DMS53 treated with DMSO at 0.1 percent for 48 hours (cell line): ENCODE measurements at regions not wholly inside any gene's neighbourhood (a gene's known extent, or its start where the extent isn't known, plus 50 kb on each side); places are given as distances from the start of the nearest gene placed in this dataset.
A peak's percentile ranks its signal among the peaks of the same experiment; 100 is the strongest.
"Not testable (repeated sequence)": the region's sequence is repeated elsewhere in the genome, so short reads cannot be mapped to it uniquely, and the experiment has no call there.

Source experiments
- DNase-seq: peaks from one replicate; lab custom pipeline; 2025; ENCODE audit not compliant: unreplicated experiment; lab: John Stamatoyannopoulos, UW

DNA sequence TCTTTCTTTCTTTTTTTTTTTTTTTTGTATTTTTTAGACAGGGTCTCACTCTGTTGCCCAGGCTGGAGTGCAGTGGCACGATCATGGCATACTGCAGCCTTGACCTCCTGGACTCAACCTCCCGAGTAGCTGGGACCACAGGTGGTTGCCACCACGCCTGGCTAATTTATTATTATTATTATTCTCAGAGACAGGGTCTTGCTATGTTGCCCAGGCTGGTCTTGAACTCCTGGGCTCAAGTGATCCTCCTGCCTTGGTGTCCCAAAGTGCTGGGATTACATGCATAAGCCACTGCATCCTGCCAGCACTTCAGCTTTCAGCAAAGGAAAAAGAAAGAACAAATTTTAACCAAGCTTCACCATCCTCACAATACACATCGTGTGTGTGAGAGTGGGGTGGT is 97.9 kb upstream of the SERBP1 start:
- DNase-seq = no peak

DNA sequence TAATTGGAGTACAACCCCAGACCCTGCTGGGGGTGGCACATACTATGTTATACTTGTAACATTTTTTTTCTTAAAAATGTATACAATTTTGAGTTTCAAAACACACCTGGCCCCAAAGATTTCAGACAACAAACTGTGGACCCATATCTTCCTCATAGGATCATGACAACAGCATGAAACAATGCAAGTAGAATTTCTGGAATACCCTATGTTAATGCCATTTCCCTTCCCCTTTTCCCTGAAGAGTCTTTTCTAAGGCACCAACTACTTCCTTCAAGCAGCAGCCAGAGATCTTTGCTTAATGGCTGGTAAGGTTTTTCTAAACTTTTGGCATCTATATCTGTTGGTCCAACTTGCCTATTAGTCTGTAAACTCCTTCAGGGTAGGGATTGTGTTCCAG is 99.9 kb upstream of the SERBP1 start:
- DNase-seq = no peak

DNA sequence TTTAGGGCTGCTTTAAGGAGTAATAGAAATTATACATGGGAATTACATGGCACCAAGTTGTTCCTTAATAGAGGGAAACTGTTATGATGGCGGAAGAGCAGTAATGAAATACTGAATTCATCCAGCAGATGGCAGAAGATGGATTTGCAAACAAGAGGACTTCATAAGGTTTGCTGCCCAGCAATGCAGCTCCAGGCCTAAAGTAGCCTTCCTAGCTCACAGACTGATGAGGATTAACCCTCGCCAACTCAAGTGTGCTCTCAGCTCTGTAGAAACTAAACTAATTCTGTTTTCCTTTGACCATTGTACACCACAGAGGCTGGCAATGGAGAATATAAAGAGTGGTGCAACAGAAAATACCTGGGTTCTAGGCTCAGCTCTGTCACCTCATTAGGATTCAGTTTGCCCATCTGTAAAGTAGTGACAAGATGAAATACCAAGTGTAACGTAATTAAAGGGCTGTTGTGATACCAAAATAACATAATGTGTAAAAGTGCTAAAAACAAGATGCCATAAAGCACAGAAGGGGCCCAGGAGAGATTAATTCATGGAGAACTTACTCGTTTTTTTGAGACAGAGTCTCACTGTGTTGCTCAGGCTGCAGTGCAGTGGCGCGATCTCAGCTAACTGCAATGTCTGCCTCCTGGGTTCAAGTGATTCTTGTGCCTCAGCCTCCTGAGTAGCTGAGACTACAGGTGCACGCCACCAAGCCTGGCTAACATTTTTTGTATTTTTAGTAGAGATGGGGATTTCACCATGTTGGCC is 102.4 kb upstream of the SERBP1 start:
- peak; percentile 95 for DNase-seq

DNA sequence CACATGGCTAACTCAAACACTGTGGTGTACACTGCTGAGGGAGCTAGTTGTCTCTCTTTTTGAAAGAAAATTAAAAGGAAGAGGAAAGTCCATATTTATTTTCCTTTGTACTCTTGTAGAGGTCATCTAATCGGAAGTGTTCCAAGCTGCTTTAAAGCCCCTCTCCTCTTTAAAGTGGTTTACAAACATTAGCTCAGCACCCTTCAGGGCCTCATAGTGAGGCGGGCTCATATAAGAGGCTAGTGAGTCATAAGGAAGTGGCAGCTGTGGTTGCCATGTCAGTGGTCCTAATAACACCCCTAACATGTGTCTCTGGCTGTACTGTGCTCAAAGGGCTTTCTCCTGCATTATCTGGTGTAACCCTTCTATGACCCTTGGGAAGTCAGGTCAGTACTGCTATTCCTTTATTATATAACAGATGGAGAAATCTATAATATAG is 104.4 kb upstream of the SERBP1 start:
- DNase-seq = peak; percentile 100

- peak; percentile 97 for DNase-seq
These were observed 105.3 kb upstream of the SERBP1 start for GRCh38 chr1:67535474-67535873.

- no peak for DNase-seq
These were observed 106.9 kb upstream of the SERBP1 start for GRCh38 chr1:67536957-67537666.

DNA sequence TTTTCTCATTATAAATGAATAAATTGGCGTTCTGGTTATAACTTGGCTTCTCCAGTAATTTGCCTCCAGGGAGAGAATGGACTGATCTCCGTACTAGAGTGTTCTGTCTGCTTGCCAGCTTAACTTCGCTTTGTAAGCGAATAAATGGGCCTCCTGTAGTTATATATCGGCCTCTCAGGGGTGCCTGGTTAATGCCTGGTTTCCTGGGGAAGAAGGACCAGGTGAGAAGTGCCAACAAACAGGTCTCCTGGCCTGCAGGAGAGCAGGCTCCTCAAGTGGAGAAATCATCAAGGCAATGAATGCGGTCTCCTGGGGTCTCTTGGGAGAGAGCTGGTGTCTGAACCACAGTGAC is 107.4 kb upstream of the SERBP1 start:
- DNase-seq = no peak

DNA sequence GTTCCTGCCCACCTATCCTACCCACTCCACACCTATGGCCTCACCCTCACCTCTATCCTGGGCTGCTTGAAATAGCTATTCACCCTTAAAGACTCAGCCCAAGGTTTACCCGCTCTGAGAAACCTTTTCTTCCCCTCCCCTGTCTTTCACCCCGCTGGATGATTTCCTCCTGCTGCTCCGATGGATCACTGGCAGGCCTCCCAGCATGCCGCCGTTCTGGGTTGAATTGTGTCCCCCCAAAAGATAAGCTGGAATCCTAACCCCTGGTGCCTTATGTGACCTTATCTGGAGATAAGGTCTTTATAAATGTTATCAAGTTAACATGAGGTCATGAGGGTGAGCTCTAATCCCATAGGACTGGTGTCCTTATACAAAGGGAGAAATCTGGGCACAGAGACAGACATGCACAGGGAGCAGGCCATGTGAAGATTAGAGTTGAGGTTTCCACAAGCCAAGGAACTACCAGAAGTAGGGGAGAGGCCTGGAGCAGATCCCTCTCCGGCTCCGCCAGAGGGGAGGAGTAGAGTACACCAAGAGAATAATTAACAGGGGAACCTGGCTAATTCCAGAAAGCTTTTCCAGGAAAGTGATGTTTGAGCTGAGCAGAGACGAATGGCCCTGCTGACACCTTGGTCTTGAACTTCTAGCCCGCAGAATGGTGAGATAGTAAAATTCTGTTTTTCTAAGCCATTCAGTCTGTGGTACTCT is 110.0 kb upstream of the SERBP1 start:
- no peak for DNase-seq

GRCh38 chr1:67540733-67541125 is 110.5 kb upstream of the SERBP1 start:
- no peak for DNase-seq

GRCh38 chr1:67542747-67543146 is 112.5 kb upstream of the SERBP1 start:
- no peak for DNase-seq

GRCh38 chr1:67544921-67545320 is 114.7 kb upstream of the SERBP1 start:
- DNase-seq = no peak

DNA sequence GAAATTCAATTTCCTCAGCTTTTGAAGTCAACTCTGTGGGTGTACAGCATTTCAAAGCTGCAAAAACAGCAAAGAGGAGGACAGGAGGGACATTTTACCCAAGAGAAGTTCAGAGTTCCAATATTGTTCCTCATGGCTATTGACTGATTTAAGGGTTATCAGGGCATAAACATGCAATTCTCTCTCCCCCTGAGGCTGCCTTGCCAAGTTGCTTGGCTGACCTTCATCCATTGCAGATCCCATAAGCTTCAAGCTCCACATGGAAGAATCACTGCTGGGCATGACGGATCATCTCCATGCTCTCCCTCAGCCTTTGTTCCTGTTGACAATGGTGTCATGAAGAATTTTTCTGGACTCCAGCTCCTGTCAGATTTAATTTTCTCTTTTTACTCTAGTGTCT is 115.2 kb upstream of the SERBP1 start:
- no peak for DNase-seq

DNA sequence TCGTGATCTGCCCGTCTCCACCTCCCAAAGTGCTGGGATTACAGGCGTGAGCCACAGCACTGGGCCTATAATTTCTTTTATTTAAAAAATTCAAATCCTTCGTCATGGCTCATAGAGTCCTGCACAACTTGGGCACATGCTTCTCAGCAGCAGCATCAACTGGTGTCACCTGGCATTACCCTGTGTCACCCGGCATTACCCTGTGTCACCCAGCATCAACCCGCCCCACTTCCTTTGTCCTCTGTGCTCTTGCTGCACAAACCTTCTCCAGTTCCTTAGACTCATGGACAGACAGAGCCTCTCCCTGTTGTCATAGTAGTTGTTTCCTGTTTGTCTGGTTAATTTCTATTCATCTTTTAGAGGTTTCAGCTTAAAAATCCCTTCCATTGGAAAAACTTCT is 121.2 kb upstream of the SERBP1 start:
- DNase-seq = no peak

DNA sequence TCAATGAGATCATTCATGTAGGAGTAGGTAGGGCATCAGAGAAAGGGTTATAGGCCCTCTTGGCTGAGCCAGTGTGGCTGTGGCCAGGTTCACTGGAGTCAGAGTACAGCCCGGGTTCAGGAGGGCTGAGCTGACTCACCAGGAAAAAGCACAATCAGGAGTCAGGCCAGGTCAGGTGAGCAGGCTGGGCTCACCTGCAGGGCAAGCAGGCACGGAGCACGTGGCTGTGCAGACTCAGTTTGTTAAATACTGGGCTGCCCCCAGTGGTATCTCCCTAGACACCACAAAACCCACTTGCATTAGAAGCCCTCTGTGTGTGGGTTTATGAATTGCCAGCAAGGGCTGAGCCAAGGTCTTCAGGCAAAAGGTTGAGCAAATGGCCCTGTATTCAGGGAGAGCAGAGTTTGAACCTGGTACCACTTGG is 122.1 kb upstream of the SERBP1 start:
- peak; percentile 45 for DNase-seq

GRCh38 chr1:67554204-67554603 is 124.0 kb upstream of the SERBP1 start:
- DNase-seq = not testable (repeated sequence)

GRCh38 chr1:67555461-67556296 is 125.5 kb upstream of the SERBP1 start:
- DNase-seq = peak; percentile 32

DNA sequence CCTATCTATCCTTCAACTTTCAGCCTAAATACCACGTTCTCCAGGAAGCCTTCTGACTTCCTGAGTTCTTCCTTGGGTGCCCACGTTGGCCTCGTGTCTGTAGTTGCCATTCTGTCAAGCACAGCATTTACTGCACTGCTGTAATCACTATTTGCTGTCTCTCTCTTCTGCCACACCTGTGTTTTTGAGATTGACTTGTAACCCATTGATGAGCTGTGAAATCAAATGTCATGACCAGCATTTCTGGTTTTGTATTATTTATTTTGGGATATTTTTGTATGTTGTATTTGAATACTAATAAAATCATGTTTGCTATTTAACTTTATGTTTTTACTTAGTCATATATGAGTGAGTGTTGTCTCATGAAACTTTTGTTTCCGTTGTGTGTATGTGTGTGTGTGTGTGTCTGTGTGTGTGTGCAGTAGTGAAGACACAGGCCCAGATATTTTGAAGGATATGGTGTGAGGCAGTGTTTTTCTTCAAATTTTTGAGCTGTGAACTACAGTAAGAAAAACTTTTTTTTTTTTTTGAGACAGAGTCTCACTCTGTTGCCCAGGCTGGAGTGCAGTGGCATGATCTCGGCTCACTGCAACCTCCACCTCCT is 126.2 kb upstream of the SERBP1 start:
- DNase-seq = no peak

DNA sequence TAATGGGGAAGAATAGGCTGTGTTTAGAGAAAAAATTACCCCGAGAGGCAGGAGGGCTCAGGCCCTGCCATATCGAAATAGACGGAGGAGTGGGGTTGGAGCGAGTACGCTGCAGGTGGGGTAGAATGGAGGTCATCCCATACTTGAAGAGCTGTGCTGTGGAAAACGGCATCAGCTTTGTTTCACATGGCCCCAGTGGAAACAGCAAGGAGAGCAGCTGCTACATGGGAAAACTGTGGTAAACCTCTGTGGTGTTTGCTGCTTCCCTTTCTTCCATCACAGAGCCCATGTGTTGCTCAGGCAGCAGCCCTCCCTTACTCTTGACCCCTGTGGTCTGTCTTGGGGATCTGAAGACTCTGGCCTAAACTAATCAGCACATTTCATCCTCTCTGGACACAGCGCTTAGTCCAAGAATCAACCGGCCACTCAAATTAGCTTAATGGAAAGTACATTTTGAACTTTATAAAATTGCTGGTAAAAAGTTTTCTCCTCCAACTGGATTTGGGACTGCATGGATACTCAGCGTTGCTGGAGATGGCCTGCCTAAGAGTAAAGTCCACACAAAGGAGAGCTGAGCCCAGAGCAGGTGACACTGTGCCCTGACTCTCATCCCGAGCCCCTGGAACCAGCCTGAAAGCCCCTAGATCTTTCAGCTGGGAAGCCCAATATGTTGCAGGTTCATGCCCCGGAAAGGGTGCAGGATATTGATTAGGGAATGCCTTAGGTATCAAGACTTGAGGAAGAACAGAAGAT is 127.1 kb upstream of the GADD45A start:
- no peak for DNase-seq

- no peak for DNase-seq
These were observed 126.4 kb upstream of the GADD45A start for GRCh38 chr1:67558449-67559193.
